IPS-15b (cell line): ENCODE measurements at regions not wholly inside any gene's neighbourhood (a gene's known extent, or its start where the extent isn't known, plus 50 kb on each side); places are given as distances from the start of the nearest gene placed in this dataset.

Source experiments
- H3K27me3 ChIP-seq: one replicate; pipeline ENCODE4 v1.6.1; 2013; ENCODE audit warnings: low read length; ENCODE audit not compliant: control insufficient read depth, insufficient read depth
- H3K36me3 ChIP-seq: one replicate; pipeline ENCODE4 v1.6.1; 2013; ENCODE audit warnings: low read length; ENCODE audit not compliant: control insufficient read depth, insufficient read depth
- H3K4me1 ChIP-seq: one replicate; pipeline ENCODE4 v1.6.1; 2013; ENCODE audit warnings: mild to moderate bottlenecking, low read length; ENCODE audit not compliant: control insufficient read depth, insufficient read depth
- H3K4me3 ChIP-seq: one replicate; pipeline ENCODE4 v1.5.1; 2013; ENCODE audit warnings: low read depth, low read length
- H3K9ac ChIP-seq: one replicate; pipeline ENCODE4 v1.6.1; 2013; ENCODE audit warnings: low read depth, mild to moderate bottlenecking, low read length
- H3K9me3 ChIP-seq: one replicate; pipeline ENCODE4 v1.6.1; 2013; ENCODE audit warnings: mild to moderate bottlenecking, low read length; ENCODE audit not compliant: control insufficient read depth, insufficient read depth

DNA sequence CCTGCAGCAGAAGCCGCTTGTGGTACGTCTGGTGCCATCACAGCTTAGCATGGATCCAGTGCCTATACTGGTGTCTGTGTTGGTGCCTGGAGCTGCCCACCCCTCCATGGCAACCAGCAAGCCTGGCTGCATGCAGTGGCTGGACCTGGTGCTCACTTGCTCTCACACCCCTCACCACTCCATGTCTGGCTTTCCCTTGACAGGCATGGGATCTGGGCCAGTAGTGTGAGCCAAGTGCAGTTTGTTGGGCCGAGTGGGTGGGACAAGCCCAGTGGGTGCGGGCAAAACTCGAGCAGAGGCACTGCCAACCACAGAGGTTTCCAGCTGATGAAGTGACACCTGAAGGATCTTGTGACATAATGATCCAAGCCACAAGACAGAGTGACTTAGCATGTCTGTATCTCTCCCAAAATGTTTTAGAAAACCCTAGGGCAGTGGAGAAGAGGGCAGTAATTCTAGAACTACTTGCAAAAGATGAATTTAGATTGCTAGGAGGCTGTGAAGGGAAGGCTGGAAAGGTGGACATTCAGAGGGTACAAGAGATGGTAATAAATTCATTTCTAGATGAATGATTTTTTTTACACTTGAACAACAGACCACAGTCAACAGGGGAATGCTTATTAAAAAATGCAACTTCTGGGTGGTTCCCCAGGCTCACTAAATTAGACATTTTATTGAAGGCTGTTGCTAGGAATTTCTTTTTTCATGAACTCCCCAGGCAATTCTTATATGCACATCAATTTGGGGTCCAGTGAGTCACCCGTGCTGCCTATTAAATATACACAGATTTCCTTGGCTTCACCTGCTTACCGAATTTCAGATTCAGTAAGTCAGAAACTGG, 660.3 kb downstream of the TLR4 start:
- Histone ChIP-seq H3K4me3 (no peak overlapping the region), H3K9ac (no peak overlapping the region), H3K36me3 (no peaks in the 10 kb centered on the region), H3K27me3 (no peaks in the 10 kb centered on the region), H3K9me3 (no peaks in the 10 kb centered on the region), H3K4me1 (no peaks in the 10 kb centered on the region)

DNA sequence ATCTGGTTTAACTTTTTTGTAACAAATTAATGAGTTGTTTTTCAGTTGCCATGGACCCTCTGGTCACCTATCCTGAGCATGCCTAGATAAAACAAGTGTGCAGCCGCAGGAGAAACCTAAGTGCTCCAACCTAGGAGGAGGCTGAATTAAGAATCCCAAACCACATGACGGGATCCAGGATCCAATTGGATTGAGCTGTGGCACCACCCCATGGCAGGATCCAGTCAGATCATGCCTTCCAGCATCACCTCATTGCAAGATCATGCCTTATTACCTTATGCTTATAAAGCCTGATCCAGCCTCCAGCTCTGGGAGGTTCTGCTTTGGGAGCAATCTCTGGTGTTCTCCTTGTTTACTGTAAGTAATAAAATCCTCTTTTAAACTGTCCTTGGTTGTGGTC, 662.0 kb downstream of the TLR4 start:
- no peaks in the 10 kb centered on the region for H3K4me1 ChIP-seq
- no peaks in the 10 kb centered on the region for H3K27me3 ChIP-seq
- H3K9me3 ChIP-seq = no peaks in the 10 kb centered on the region
- H3K4me3 ChIP-seq = no peak overlapping the region
- no peak overlapping the region for H3K9ac ChIP-seq
- H3K36me3 ChIP-seq = no peaks in the 10 kb centered on the region

DNA sequence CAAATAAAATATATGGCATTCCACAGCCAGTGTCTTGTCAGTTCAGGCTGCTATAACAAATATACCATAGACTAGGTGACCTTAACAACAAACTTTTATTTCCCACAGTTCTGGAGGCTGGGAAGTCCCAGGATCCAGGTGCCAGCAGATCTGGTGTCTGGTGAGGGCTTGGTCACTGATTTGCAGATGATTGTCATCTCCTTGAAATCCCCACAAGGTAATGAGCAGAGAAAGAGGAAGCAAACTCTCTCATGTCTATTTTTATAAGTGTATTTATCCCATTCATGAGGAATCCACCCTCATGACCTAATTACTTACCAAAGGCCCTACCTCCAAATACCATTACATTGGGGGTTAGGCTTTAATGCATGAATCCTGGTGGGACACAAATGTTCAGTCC, 663.2 kb downstream of the TLR4 start:
- Histone ChIP-seq H3K4me3 (no peak overlapping the region), H3K36me3 (no peaks in the 10 kb centered on the region), H3K4me1 (no peaks in the 10 kb centered on the region), H3K9ac (no peak overlapping the region), H3K27me3 (no peaks in the 10 kb centered on the region), H3K9me3 (no peaks in the 10 kb centered on the region)

DNA sequence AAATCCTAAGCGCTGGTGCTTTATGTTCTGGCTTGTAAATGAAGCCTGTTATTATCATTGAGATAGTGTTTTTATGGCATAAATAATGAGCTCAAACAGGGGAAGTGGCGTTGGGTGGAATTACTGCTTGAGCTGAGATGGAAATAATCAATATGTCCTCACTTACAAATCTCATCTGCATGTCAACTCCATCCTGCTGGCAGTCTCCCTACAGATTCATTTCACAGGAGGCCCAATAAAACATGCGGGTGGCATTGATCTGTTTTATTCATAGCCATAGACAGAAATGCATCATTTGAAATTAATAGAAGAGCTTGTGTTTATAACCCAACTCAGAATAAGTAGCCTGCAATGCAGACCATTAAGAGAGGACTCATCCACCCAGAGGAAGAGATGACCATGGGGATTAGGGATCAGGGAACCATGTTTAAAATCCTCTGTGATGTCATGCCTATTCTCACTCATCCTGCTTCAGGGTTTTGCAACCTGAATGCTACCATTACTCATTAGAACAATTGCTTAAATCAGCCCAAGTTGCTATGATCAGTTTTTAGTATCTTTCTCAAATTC, 680.4 kb downstream of the TLR4 start:
- H3K4me1 ChIP-seq = no peaks in the 10 kb centered on the region

DNA sequence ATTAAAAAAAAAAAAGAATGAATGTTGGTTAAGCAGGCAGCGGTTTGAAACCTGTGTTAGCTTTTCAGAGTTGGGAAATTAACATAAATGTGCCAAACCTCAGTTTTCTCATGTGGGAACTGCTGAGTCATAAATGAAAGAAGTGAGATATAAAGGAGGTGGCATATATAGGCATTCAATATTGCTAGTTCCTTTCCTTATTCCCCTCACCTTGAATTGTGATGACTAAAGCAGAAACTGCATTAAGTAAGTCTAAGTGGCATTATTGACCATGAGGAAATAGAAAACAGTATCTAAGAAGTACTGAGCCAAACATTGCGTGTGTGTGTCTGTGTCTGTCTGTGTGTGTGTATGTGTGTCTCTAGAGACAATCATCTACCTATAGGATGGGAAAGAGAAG, 691.2 kb downstream of the TLR4 start:
- Histone ChIP-seq H3K36me3 (no peaks in the 10 kb centered on the region), H3K27me3 (no peaks in the 10 kb centered on the region), H3K9ac (no peak overlapping the region), H3K9me3 (no peaks in the 10 kb centered on the region), H3K4me3 (no peak overlapping the region), H3K4me1 (no peaks in the 10 kb centered on the region)

More for the DNA sequence above, 680.4 kb downstream of the TLR4 start:
- Histone ChIP-seq H3K9me3 (no peaks in the 10 kb centered on the region), H3K27me3 (no peaks in the 10 kb centered on the region), H3K4me3 (no peak overlapping the region), H3K9ac (no peak overlapping the region), H3K36me3 (no peaks in the 10 kb centered on the region)

DNA sequence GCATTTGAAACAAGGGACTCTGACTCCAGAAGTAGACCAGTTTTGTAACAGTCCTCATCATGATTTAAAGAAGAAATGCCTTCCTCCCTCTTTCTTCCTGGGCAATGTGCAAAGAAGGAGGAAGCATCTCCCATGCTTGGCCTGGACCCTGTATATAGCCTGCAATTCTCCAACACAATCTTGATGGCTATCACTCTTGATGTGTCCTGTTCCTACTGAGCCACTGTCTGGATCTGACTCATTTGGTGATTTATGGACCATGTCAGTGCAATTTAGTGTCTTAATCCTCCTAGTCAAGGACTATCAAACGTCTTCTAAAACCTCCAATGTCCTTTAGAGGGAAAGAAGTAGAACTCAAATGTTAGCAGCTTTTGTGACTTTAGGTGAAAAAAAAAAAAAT, 697.3 kb downstream of the TLR4 start:
- Histone ChIP-seq H3K4me3 (no peak overlapping the region), H3K27me3 (no peaks in the 10 kb centered on the region), H3K9me3 (no peaks in the 10 kb centered on the region), H3K36me3 (no peaks in the 10 kb centered on the region), H3K4me1 (no peaks in the 10 kb centered on the region), H3K9ac (no peak overlapping the region)

DNA sequence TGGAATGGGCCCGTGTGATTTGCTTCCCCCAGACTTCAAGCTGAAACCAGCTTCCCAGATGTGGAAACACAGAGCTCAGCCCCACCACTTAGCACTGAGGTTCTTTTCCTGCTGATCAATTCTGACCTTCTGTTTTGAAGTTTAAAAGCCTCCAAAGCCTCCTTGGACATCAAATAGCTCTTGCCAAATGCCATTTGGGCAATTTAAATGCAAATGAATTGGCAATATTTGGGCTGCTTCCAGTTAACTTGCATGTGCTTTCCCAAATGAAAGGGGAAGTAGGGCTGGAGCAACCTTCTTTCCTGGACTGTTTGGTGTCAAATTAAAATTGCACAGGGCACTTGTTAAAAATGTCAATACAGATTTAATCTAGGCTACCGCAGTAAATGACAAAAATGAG, 710.5 kb downstream of the TLR4 start:
- Histone ChIP-seq H3K4me3 (no peak overlapping the region), H3K27me3 (no peaks in the 10 kb centered on the region), H3K4me1 (peaks cover 7% of the 10 kb centered on the region), H3K9ac (no peak overlapping the region), H3K36me3 (no peaks in the 10 kb centered on the region), H3K9me3 (no peaks in the 10 kb centered on the region)

DNA sequence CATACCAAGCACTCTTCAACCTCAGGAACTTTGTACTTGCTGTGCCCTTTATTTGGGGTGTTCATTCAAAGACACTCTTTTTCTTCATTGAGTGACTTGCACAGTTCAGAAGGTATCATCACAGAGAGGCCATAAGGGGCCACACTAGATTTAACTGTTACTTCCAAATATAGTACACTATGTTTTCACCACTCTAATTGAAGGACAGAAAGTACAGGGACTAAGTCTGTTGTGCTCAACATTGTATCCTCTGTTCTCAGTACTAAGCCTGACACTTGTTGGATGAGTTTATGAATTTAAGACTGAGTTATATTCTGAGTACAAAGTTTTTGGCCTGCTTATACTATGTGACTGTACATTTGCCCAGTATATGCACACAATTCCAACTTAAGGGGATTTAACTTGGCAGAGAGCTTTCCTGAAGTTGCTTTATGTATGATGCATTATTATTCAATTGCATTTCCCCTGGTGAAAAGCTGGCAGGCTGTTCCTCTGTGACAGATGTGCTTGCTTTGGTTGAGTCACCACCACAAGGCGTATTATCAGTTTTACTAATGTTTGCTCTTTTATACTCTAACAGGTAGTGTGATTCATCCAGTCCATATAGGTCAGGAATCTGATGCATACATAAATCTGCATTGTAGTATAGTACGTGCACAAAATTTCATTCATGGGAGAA, 714.8 kb downstream of the TLR4 start:
- H3K4me1 ChIP-seq = peaks cover 7% of the 10 kb centered on the region
- no peak overlapping the region for H3K9ac ChIP-seq
- no peak overlapping the region for H3K4me3 ChIP-seq
- no peaks in the 10 kb centered on the region for H3K9me3 ChIP-seq
- H3K36me3 ChIP-seq = no peaks in the 10 kb centered on the region
- H3K27me3 ChIP-seq = no peaks in the 10 kb centered on the region

DNA sequence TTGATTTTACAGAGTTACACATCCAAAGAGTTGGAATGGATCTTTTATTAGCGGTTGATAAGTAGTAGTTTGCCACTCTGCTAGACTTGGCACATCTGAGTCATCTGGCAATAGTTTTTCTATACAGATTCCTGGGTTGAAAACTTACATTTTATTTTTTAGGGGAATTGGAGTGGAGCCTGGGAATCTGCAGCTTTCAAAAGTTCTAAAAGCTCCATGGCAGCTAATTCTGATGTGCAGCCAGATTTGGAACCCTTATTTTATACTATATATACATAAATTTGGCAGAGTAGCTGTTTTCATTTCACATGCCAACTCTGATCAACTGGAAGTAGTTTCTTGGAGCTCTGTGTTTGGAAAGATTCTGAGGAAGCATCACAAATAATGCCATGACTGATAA, 715.5 kb downstream of the TLR4 start:
- H3K9ac ChIP-seq = no peak overlapping the region
- H3K4me1 ChIP-seq = peaks cover 4% of the 10 kb centered on the region
- no peaks in the 10 kb centered on the region for H3K27me3 ChIP-seq
- H3K4me3 ChIP-seq = no peak overlapping the region
- no peaks in the 10 kb centered on the region for H3K36me3 ChIP-seq
- H3K9me3 ChIP-seq = no peaks in the 10 kb centered on the region

DNA sequence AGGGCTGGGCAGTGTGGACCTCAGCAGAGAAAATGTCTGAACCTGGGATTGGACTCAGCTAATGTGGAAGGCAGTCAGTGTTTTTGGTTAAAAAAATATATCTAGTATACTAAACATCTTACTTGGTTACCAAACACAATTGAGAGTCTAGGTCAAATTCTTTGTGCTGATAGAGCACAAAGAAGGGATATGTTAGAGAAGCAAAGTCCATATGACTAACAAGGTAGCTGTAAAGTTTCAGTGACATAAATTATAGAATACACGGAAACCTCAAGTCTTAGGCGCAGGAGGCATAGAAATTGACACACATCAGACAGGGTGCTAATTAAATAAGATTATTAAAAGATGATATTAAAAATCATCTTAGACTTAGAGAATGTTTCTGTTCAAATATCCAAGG, 718.3 kb downstream of the TLR4 start:
- no peaks in the 10 kb centered on the region for H3K27me3 ChIP-seq
- H3K4me3 ChIP-seq = no peak overlapping the region
- H3K4me1 ChIP-seq = no peaks in the 10 kb centered on the region
- no peaks in the 10 kb centered on the region for H3K36me3 ChIP-seq
- H3K9ac ChIP-seq = no peak overlapping the region
- H3K9me3 ChIP-seq = no peaks in the 10 kb centered on the region

DNA sequence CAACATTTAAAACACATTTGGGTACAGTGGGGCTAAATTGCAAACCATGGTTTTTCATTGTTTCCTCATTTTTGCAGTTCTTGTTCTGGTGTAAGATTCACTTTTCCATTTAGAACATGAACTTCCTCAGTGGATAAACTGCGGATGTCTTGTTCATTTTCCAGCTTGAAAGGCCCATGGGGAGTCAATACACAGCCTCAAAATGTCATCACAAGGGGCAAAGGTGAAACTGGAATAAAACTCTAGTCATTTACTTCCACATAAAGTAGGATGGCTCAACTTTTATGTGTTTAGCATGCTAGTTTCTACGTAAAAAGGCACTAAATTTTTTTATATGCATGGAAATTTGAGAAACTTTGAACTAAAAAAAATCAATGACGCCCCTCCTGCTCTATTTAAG, 718.8 kb downstream of the TLR4 start:
- no peaks in the 10 kb centered on the region for H3K27me3 ChIP-seq
- no peaks in the 10 kb centered on the region for H3K36me3 ChIP-seq
- no peak overlapping the region for H3K9ac ChIP-seq
- H3K4me3 ChIP-seq = no peak overlapping the region
- H3K4me1 ChIP-seq = no peaks in the 10 kb centered on the region
- no peaks in the 10 kb centered on the region for H3K9me3 ChIP-seq

DNA sequence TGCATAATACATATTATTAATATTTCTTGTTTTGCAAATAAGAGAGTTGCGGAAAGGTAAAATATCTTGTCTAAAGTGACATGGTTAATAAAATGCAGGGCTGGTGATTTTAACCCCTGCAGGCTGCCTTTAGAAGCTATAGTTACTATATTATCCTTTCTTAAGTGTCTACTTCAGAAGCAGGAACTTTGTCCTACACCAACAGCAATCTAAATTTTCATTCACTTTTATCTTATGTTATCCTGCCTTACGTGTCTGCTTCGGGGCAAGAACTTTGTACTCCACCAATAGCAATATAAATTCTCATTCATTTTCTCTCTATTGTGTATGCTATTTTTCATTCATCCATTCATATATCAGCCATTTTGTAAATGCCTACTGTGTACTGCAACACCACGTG, 719.5 kb downstream of the TLR4 start:
- Histone ChIP-seq H3K9me3 (no peaks in the 10 kb centered on the region), H3K4me3 (no peak overlapping the region), H3K4me1 (no peaks in the 10 kb centered on the region), H3K9ac (no peak overlapping the region), H3K27me3 (no peaks in the 10 kb centered on the region), H3K36me3 (no peaks in the 10 kb centered on the region)
